Lung (tissue), 11 donors: ENCODE measurements at regions not wholly inside any gene's neighbourhood (a gene's known extent, or its start where the extent isn't known, plus 50 kb on each side); places are given as distances from the start of the nearest gene placed in this dataset.
A peak's percentile ranks its signal among the peaks of the same experiment; 100 is the strongest.

Source experiments
- ATAC-seq: fragments of 200-7000 bp; cut with Tn5 transposase; one replicate; pipeline ENCODE4 v1.9.1; 2020; ENCODE audit warnings: moderate number of reproducible peaks; ENCODE audit not compliant: insufficient read depth, low FRiP score
- DNase-seq, 3 donors: peaks; one replicate each; pipeline ENCODE4 v3.0.0-alpha.2; 2013 to 2017
- H3K27ac ChIP-seq, 2 donors: one replicate each; pipeline ENCODE4 v1.5.1; 2013; ENCODE audit warnings: mild to moderate bottlenecking in 2 of 2, moderate library complexity in 2 of 2, control low read depth in 1 of 2, inconsistent platforms in 1 of 2, low read depth in 1 of 2, low read length in 1 of 2
- H3K27me3 ChIP-seq, 3 donors: one replicate each; pipeline ENCODE4 v1.5.1; 2013; ENCODE audit warnings: low read length in 2 of 3; ENCODE audit not compliant: control insufficient read depth in 3 of 3, insufficient read depth in 3 of 3
- H3K36me3 ChIP-seq, 4 donors: one replicate each; pipeline ENCODE4 v1.5.1; 2013; ENCODE audit warnings: low read length in 4 of 4, mild to moderate bottlenecking in 1 of 4, moderate library complexity in 1 of 4; ENCODE audit not compliant: control insufficient read depth in 4 of 4, insufficient read depth in 4 of 4
- H3K4me1 ChIP-seq, 5 donors: one replicate each; pipeline ENCODE4 v1.5.1; 2013; ENCODE audit warnings: low read length in 5 of 5, mild to moderate bottlenecking in 2 of 5, moderate library complexity in 1 of 5; ENCODE audit not compliant: control insufficient read depth in 5 of 5, insufficient read depth in 5 of 5
- H3K4me3 ChIP-seq: one replicate; pipeline ENCODE4 v1.5.1; 2013; ENCODE audit warnings: mild to moderate bottlenecking, control low read depth, moderate library complexity
- H3K9ac ChIP-seq, 2 donors: one replicate each; pipeline ENCODE4 v1.5.1; 2013; ENCODE audit warnings: low read length in 2 of 2, control low read depth in 1 of 2; ENCODE audit not compliant: insufficient read depth in 1 of 2
- H3K9me3 ChIP-seq, 4 donors: one replicate each; pipeline ENCODE4 v1.5.1; 2013; ENCODE audit warnings: low read length in 3 of 4, mild to moderate bottlenecking in 1 of 4, moderate library complexity in 1 of 4; ENCODE audit not compliant: control insufficient read depth in 4 of 4, insufficient read depth in 3 of 4
- WGBS, 2 donors: extraction: QIAGEN DNeasy Blood & Tissue Kit; methylation state at CpG; one replicate each; pipeline ENCODE4 v1.1.7; 2013; 5-methylcytosine and 5-hydroxymethylcytosine counted together
- TF ChIP-seq, protein P1 (sequence below): IDR thresholded peaks from 2 replicates; pipeline ENCODE4 v1.5.1; 2012; ENCODE audit warnings: mild to moderate bottlenecking; ENCODE audit errors: control extremely low read depth, extremely low read depth
- donor health status: control.
- donor health status: control.
- donor health status: Bipolar disorder and iron deficiency.
- donor health status: healthy.
- donor health status: DM: yes; HTN: yes; CAD: no.

DNA sequence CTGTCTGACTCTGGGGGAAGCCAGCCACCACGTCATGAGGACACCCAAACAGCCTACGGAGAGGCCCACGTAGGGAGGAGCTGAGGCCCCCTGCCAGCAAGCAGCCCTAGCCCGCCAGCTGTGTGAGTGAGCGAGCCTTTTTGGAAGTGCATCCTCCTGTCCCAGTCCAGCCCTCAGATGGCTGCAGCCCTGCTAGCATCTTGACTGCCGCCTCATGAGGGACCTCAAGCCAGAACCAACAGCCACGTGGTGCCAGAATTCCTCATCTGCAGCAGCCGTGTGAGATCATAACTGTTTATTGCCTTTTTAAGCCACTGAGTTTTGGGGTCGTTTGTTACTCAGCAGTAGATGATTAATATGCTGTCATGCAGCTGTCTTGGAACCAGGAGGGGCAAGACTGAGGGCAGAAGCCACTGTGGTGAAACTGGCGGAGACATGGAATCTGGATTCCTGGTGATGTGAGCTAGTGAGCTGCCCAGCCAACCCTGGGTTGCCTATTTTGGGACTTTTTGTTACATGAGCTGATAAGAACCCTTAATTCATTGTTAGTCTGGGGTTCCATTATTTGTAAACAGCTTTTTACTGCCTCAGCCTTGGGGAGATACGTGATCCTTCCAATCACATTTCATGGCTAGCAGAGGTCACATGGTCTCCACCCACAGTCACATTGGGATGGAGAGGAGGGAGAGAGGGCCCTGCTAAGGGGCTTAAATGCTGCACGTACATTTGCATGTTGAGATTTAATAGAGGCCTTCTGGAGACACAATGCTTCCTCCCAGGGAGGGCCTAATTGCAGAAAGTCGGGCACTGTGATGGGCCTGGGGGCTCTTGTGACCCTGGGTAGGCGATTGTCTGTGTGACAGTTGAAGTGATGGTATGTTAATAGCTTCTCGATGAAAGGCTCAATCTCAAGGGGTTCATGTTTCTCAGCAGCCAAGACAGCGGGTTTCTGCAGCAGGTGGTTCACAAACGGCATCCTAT is 73.8 kb downstream of the RPLP1 start:
- Histone ChIP-seq H3K36me3 (no peaks in the 10 kb centered on the region), H3K4me3 (no peak overlapping the region), H3K9me3 (peaks cover 0 to 1% (median 0%) of the 10 kb centered on the region in 4 donors), H3K4me1 (peaks cover 0 to 8% (median 0%) of the 10 kb centered on the region in 5 donors), H3K9ac (no peak overlapping the region), H3K27ac (no peak overlapping the region), H3K27me3 (no peaks in the 10 kb centered on the region)
- no peak for ATAC-seq
- DNase-seq: peak in 2 of 3 donors; percentile 23 to 32
- WGBS, 2 donors: 76 to 79% methylated on average over 16 to 17 of the region's 17 CpGs
- TF ChIP-seq, protein P1, sequence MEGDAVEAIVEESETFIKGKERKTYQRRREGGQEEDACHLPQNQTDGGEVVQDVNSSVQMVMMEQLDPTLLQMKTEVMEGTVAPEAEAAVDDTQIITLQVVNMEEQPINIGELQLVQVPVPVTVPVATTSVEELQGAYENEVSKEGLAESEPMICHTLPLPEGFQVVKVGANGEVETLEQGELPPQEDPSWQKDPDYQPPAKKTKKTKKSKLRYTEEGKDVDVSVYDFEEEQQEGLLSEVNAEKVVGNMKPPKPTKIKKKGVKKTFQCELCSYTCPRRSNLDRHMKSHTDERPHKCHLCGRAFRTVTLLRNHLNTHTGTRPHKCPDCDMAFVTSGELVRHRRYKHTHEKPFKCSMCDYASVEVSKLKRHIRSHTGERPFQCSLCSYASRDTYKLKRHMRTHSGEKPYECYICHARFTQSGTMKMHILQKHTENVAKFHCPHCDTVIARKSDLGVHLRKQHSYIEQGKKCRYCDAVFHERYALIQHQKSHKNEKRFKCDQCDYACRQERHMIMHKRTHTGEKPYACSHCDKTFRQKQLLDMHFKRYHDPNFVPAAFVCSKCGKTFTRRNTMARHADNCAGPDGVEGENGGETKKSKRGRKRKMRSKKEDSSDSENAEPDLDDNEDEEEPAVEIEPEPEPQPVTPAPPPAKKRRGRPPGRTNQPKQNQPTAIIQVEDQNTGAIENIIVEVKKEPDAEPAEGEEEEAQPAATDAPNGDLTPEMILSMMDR: no peak

DNA sequence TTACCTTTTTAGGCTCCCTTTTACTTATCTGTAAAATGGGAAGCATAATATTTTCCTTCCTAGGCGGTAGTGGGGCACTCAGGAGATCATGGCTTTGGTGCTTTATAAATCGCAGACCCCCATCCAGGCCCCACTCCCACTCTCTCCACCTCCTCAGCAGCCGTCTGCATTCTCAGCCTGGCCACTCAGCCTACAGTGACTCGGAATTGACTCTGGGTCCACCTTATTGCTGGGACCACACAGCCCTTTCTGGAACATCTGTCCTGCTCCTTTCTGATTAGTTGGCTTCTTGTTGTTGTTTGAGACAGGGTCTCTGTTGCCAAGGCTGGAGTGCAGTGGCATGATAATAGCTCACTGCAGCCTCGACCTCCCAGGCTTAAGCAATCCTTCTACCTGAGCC is 76.5 kb downstream of the RPLP1 start:
- no peaks in the 10 kb centered on the region for H3K27me3 ChIP-seq
- 89 to 91% methylated on average over 5 of the region's 5 CpGs for WGBS, 2 donors
- no peak overlapping the region for H3K9ac ChIP-seq
- no peak for ATAC-seq
- H3K36me3 ChIP-seq: no peaks in the 10 kb centered on the region
- no peak for DNase-seq
- TF ChIP-seq, protein P1: no peak
- H3K27ac ChIP-seq: no peak overlapping the region
- no peak overlapping the region for H3K4me3 ChIP-seq
- peaks cover 0 to 18% (median 0%) of the 10 kb centered on the region in 5 donors for H3K4me1 ChIP-seq
- peaks cover 0 to 1% (median 0%) of the 10 kb centered on the region in 4 donors for H3K9me3 ChIP-seq

DNA sequence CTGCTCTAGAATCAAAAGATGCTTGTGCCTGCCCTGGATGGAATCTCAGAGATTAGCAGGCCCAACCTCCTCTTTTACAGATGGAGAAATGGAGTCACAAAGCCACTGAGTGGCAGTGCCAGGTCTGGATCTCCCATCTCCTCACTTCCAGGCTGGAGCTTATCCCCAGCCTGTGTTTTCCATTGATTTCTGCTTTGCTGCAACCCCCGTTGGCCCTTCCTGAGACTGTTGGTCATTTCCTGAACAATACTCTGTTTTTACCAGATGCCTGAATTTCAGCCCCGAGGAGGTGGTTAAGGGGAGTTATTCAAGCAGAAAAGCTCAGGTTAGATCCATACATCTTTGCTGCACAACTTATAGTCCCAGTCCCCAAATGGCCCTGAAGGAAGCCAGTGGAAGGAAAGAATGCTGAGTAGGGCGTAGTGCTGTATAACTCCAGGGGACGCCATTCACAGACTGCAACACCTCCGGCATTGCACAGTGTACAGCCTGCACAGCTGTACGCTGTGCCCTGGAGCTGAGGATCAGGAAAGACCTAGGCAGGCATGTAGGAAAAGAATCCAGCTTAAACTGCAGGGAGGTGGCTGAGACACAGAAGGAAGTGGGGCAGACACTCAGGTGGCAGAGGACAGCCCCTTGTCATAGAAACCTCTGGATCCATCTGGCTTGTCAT is 77.5 kb downstream of the RPLP1 start:
- TF ChIP-seq, protein P1: no peak
- 61 to 67% methylated on average over 6 of the region's 6 CpGs for WGBS, 2 donors
- Histone ChIP-seq H3K27ac (no peak overlapping the region), H3K9ac (no peak overlapping the region), H3K4me1 (peaks cover 0 to 18% (median 0%) of the 10 kb centered on the region in 5 donors), H3K36me3 (no peaks in the 10 kb centered on the region), H3K27me3 (no peaks in the 10 kb centered on the region), H3K4me3 (no peak overlapping the region), H3K9me3 (peaks cover 0 to 1% (median 0%) of the 10 kb centered on the region in 4 donors)
- no peak for DNase-seq
- no peak for ATAC-seq
